SK-N-SH (cell line): ENCODE measurements at regions not wholly inside any gene's neighbourhood (a gene's known extent, or its start where the extent isn't known, plus 50 kb on each side); places are given as distances from the start of the nearest gene placed in this dataset.

Source experiments
- CTCF ChIA-PET: fragments of 300-600, 350-600 bp; formaldehyde crosslinking; extraction: SDS; loops from one replicate; lab custom pipeline; 2021; lab: Yijun Ruan, JAX
- POLR2A ChIA-PET: fragments of 350-600 bp; sonication (Branson Sonifier 250); formaldehyde crosslinking; extraction: SDS; loops from one replicate; lab custom pipeline; 2020; ENCODE audit warnings: antibody characterized with exemption, inconsistent platforms; lab: Yijun Ruan, JAX
- DNase-seq: peaks from one replicate; pipeline ENCODE4 v3.0.0; 2012
- H2AFZ ChIP-seq: fragments of 200-600 bp; sonication (generic); 2 replicates; pipeline ENCODE4 v1.8.1; 2016; ENCODE audit warnings: antibody characterized with exemption, mild to moderate bottlenecking, low read depth
- H3F3A ChIP-seq: fragments of 200-600 bp; sonication (generic); replicated peaks from 2 replicates; pipeline ENCODE3; 2016; ENCODE audit warnings: antibody characterized with exemption, mild to moderate bottlenecking; ENCODE audit not compliant: insufficient read depth
- H3K27ac ChIP-seq, 2 experiments: fragments of 200-500 bp in 1 of 2; fragments of 200-600 bp in 1 of 2; sonication (Bioruptor generic) in 1 of 2; sonication (generic), shearing (Covaris generic) in 1 of 2; 2 replicates each; pipeline versions ENCODE4 v1.5.1 to v1.6.1; 2014 to 2016; ENCODE audit warnings: low read depth in 2 of 2, inconsistent platforms in 1 of 2, low read length in 1 of 2, mild to moderate bottlenecking in 1 of 2, mixed read lengths in 1 of 2
- H3K27me3 ChIP-seq: fragments of 200-600 bp; sonication (generic), shearing (Covaris generic); 2 replicates; pipeline ENCODE4 v1.6.1; 2016; ENCODE audit warnings: mixed run types; ENCODE audit not compliant: insufficient read depth
- H3K36me3 ChIP-seq, 2 experiments: fragments of 200-500 bp in 1 of 2; fragments of 200-600 bp in 1 of 2; sonication (Bioruptor generic) in 1 of 2; sonication (generic) in 1 of 2; replicated peaks in 1 of 2; 2 replicates each; pipeline versions ENCODE3 to v1.5.1; 2014 to 2016; ENCODE audit warnings: low read length in 1 of 2, mild to moderate bottlenecking in 1 of 2; ENCODE audit not compliant: insufficient read depth in 2 of 2, control insufficient read depth in 1 of 2
- H3K4me1 ChIP-seq, 2 experiments: fragments of 200-500 bp in 1 of 2; fragments of 200-600 bp in 1 of 2; sonication (Bioruptor generic) in 1 of 2; sonication (generic), shearing (Covaris generic) in 1 of 2; 2 replicates each; pipeline versions ENCODE4 v1.5.1 to v1.6.1; 2014 to 2016; ENCODE audit warnings: low read depth in 1 of 2, low read length in 1 of 2, mixed run types in 1 of 2; ENCODE audit not compliant: insufficient read depth in 2 of 2, control insufficient read depth in 1 of 2
- H3K4me2 ChIP-seq: fragments of 200-600 bp; sonication (generic), shearing (Covaris generic); 2 replicates; pipeline ENCODE4 v1.6.1; 2017; ENCODE audit warnings: mixed run types
- H3K4me3 ChIP-seq, 2 experiments: fragments of 200-500 bp in 1 of 2; fragments of 200-600 bp in 1 of 2; sonication (Bioruptor generic) in 1 of 2; sonication (generic), shearing (Covaris generic) in 1 of 2; 2 replicates each; pipeline versions ENCODE4 v1.5.1 to v1.8.1; 2014 to 2016; ENCODE audit warnings: low read depth in 2 of 2, inconsistent platforms in 1 of 2, low read length in 1 of 2, mild to moderate bottlenecking in 1 of 2, mixed read lengths in 1 of 2, moderate library complexity in 1 of 2
- H3K79me2 ChIP-seq: fragments of 200-600 bp; sonication (generic); 2 replicates; pipeline ENCODE4 v1.8.1; 2017; ENCODE audit warnings: mild to moderate bottlenecking; ENCODE audit not compliant: insufficient read depth
- H3K9ac ChIP-seq: fragments of 200-600 bp; sonication (generic); 2 replicates; pipeline ENCODE4 v1.6.1; 2017; ENCODE audit warnings: mixed run types
- H3K9me2 ChIP-seq: fragments of 200-600 bp; sonication (generic); 2 replicates; pipeline ENCODE4 v1.6.1; 2017; ENCODE audit warnings: mixed run types
- H3K9me3 ChIP-seq: fragments of 200-600 bp; sonication (generic); 2 replicates; pipeline ENCODE4 v1.6.1; 2017; ENCODE audit warnings: mixed run types, mild to moderate bottlenecking, moderate library complexity
- H4K20me1 ChIP-seq: fragments of 200-600 bp; sonication (generic); 2 replicates; pipeline ENCODE4 v1.6.1; 2017; ENCODE audit warnings: mild to moderate bottlenecking, mixed run types; ENCODE audit not compliant: insufficient read depth
- EP300 ChIP-seq, 2 experiments: IDR thresholded peaks; 2 replicates each; pipeline versions ENCODE4 v1.4.0 to v1.6.1; 2012; ENCODE audit warnings: borderline replicate concordance in 1 of 2, low read depth in 1 of 2, low read length in 1 of 2
- FOSL2 ChIP-seq: IDR thresholded peaks from 2 replicates; pipeline ENCODE4 v1.4.0; 2012; ENCODE audit warnings: low read depth, mild to moderate bottlenecking, moderate library complexity, borderline replicate concordance
- FOXJ3 ChIP-seq: sonication (generic); formaldehyde crosslinking; IDR thresholded peaks from 2 replicates; pipeline ENCODE4 v1.5.1; 2020; ENCODE audit warnings: mild to moderate bottlenecking, missing genetic modification reagents
- GATA2 ChIP-seq: sonication (generic); formaldehyde crosslinking; IDR thresholded peaks from 2 replicates; pipeline ENCODE4 v1.5.0; 2020; ENCODE audit warnings: mild to moderate bottlenecking, missing genetic modification reagents
- MEF2A ChIP-seq: IDR thresholded peaks from 2 replicates; pipeline ENCODE4 v1.4.0; 2012; ENCODE audit warnings: low read depth, borderline replicate concordance
- MXI1 ChIP-seq: IDR thresholded peaks from 2 replicates; pipeline ENCODE4 v1.6.1; 2012; ENCODE audit warnings: mild to moderate bottlenecking, low read depth, low read length, improper control_type of control experiment
- RFX5 ChIP-seq: IDR thresholded peaks from 2 replicates; pipeline ENCODE4 v1.6.1; 2012; ENCODE audit warnings: mild to moderate bottlenecking, improper control_type of control experiment, low read length
- SIN3A ChIP-seq: IDR thresholded peaks from 2 replicates; pipeline ENCODE4 v1.6.1; 2012; ENCODE audit warnings: low read depth, mild to moderate bottlenecking, low read length, moderate library complexity, borderline replicate concordance
- TCF12 ChIP-seq: IDR thresholded peaks from 2 replicates; pipeline ENCODE4 v1.4.0; 2012
- TEAD4 ChIP-seq: IDR thresholded peaks from 2 replicates; pipeline ENCODE4 v1.4.0; 2012; ENCODE audit warnings: mild to moderate bottlenecking, borderline replicate concordance; ENCODE audit not compliant: insufficient read depth
- YY1 ChIP-seq: IDR thresholded peaks from 2 replicates; pipeline ENCODE4 v1.4.0; 2012; ENCODE audit warnings: low read depth, mild to moderate bottlenecking
- WGBS: methylation state at CpG from one replicate; pipeline ENCODE4 v1.1.6; 2017; ENCODE audit warnings: low lambda C conversion rate; 5-methylcytosine and 5-hydroxymethylcytosine counted together
- TF ChIP-seq, protein P1 (sequence below): fragments of 150-350 bp; IDR thresholded peaks from 2 replicates; pipeline ENCODE4 v1.6.1; 2016; ENCODE audit warnings: mild to moderate bottlenecking, low read depth, low read length
- TF ChIP-seq, protein P2 (sequence below): IDR thresholded peaks from 2 replicates; pipeline ENCODE4 v1.4.0; 2012; ENCODE audit warnings: low read depth
- TF ChIP-seq, protein P3 (sequence below): IDR thresholded peaks from 2 replicates; pipeline ENCODE4 v1.4.0; 2012; ENCODE audit warnings: low read depth, borderline replicate concordance
- TF ChIP-seq, protein P4 (sequence below): IDR thresholded peaks from 2 replicates; pipeline ENCODE4; 2012
- TF ChIP-seq, protein P5 (sequence below): IDR thresholded peaks from 2 replicates; pipeline ENCODE4 v1.6.1; 2012; ENCODE audit warnings: mild to moderate bottlenecking, low read depth, low read length, moderate library complexity

DNA sequence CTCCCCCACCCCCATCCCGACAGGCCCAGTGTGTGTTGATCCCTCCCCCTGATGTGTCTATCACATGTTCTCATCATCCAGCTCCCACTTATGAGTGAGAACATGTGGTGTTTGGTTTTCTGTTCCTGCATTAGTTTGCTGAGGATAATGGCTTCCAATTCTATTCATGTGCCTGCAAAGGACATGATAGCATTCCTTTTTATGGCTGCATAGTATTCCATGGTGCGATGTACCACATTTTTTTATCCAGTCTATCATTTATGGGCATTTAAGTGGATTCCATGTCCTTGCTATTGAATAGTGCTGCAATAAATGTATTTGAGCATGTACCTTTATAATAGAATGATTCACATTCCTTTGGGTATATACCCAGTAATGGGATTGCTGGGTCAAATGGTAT is 66.6 kb upstream of the NXT1 start:
- WGBS, result 30% methylated on average over 2 of the region's 2 CpGs
- no peaks in the 10 kb centered on the region for H3K4me1 ChIP-seq
- no peaks in the 10 kb centered on the region for H3K79me2 ChIP-seq
- no peak overlapping the region for H3K9ac ChIP-seq
- no peak for DNase-seq
- H2AFZ ChIP-seq, result no peak overlapping the region
- no peaks in the 10 kb centered on the region for H3K9me2 ChIP-seq
- H3F3A ChIP-seq, result no peaks in the 10 kb centered on the region
- H3K4me2 ChIP-seq, result no peak overlapping the region
- POLR2A ChIA-PET, result no interaction called here
- CTCF ChIA-PET, result no interaction called here
- no peak overlapping the region for H3K27ac ChIP-seq
- TF ChIP-seq TEAD4 (no peak), MEF2A (no peak), SIN3A (no peak), FOSL2 (no peak), YY1 (no peak), RFX5 (no peak), MXI1 (no peak), FOXJ3 (CRISPR knock-in tag) (no peak), GATA2 (no peak), TCF12 (no peak), EP300 (IDR thresholded peaks at IDR 0.05; ENCODE audit: borderline replicate concordance in 1 of 2, low read depth in 1 of 2, low read length in 1 of 2) (no peak)
- TF ChIP-seq, protein P1, sequence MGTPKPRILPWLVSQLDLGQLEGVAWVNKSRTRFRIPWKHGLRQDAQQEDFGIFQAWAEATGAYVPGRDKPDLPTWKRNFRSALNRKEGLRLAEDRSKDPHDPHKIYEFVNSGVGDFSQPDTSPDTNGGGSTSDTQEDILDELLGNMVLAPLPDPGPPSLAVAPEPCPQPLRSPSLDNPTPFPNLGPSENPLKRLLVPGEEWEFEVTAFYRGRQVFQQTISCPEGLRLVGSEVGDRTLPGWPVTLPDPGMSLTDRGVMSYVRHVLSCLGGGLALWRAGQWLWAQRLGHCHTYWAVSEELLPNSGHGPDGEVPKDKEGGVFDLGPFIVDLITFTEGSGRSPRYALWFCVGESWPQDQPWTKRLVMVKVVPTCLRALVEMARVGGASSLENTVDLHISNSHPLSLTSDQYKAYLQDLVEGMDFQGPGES, result no peak
- TF ChIP-seq, protein P2, sequence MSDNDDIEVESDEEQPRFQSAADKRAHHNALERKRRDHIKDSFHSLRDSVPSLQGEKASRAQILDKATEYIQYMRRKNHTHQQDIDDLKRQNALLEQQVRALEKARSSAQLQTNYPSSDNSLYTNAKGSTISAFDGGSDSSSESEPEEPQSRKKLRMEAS, result no peak
- TF ChIP-seq, protein P3, sequence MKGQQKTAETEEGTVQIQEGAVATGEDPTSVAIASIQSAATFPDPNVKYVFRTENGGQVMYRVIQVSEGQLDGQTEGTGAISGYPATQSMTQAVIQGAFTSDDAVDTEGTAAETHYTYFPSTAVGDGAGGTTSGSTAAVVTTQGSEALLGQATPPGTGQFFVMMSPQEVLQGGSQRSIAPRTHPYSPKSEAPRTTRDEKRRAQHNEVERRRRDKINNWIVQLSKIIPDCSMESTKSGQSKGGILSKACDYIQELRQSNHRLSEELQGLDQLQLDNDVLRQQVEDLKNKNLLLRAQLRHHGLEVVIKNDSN, result no peak
- TF ChIP-seq, protein P4, sequence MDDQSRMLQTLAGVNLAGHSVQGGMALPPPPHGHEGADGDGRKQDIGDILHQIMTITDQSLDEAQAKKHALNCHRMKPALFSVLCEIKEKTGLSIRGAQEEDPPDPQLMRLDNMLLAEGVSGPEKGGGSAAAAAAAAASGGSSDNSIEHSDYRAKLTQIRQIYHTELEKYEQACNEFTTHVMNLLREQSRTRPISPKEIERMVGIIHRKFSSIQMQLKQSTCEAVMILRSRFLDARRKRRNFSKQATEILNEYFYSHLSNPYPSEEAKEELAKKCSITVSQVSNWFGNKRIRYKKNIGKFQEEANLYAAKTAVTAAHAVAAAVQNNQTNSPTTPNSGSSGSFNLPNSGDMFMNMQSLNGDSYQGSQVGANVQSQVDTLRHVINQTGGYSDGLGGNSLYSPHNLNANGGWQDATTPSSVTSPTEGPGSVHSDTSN, result no peak
- TF ChIP-seq, protein P5, sequence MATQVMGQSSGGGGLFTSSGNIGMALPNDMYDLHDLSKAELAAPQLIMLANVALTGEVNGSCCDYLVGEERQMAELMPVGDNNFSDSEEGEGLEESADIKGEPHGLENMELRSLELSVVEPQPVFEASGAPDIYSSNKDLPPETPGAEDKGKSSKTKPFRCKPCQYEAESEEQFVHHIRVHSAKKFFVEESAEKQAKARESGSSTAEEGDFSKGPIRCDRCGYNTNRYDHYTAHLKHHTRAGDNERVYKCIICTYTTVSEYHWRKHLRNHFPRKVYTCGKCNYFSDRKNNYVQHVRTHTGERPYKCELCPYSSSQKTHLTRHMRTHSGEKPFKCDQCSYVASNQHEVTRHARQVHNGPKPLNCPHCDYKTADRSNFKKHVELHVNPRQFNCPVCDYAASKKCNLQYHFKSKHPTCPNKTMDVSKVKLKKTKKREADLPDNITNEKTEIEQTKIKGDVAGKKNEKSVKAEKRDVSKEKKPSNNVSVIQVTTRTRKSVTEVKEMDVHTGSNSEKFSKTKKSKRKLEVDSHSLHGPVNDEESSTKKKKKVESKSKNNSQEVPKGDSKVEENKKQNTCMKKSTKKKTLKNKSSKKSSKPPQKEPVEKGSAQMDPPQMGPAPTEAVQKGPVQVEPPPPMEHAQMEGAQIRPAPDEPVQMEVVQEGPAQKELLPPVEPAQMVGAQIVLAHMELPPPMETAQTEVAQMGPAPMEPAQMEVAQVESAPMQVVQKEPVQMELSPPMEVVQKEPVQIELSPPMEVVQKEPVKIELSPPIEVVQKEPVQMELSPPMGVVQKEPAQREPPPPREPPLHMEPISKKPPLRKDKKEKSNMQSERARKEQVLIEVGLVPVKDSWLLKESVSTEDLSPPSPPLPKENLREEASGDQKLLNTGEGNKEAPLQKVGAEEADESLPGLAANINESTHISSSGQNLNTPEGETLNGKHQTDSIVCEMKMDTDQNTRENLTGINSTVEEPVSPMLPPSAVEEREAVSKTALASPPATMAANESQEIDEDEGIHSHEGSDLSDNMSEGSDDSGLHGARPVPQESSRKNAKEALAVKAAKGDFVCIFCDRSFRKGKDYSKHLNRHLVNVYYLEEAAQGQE, result no peak
- no peaks in the 10 kb centered on the region for H4K20me1 ChIP-seq
- no peak overlapping the region for H3K4me3 ChIP-seq
- no peaks in the 10 kb centered on the region for H3K9me3 ChIP-seq
- no peaks in the 10 kb centered on the region for H3K36me3 ChIP-seq
- peaks cover 39% of the 10 kb centered on the region for H3K27me3 ChIP-seq
